OCI-LY1 (cell line): ENCODE measurements at regions not wholly inside any gene's neighbourhood (a gene's known extent, or its start where the extent isn't known, plus 50 kb on each side); places are given as distances from the start of the nearest gene placed in this dataset.

ENCODE experiments used
- EZH2 ChIP-seq: fragments of 200-600 bp; sonication (generic), shearing (Covaris generic); IDR thresholded peaks from 2 replicates; pipeline ENCODE4 v1.8.0; 2017; ENCODE audit warnings: borderline replicate concordance, mixed run types, mild to moderate bottlenecking, antibody characterized with exemption, low read length, moderate library complexity, mixed read lengths
- TF ChIP-seq, protein P1 (sequence below): fragments of 200-600 bp; sonication (generic), shearing (Covaris generic); IDR thresholded peaks from 2 replicates; pipeline ENCODE4 v1.5.1; 2017; ENCODE audit warnings: mild to moderate bottlenecking, antibody characterized with exemption, low read length, moderate library complexity, mixed read lengths

DNA sequence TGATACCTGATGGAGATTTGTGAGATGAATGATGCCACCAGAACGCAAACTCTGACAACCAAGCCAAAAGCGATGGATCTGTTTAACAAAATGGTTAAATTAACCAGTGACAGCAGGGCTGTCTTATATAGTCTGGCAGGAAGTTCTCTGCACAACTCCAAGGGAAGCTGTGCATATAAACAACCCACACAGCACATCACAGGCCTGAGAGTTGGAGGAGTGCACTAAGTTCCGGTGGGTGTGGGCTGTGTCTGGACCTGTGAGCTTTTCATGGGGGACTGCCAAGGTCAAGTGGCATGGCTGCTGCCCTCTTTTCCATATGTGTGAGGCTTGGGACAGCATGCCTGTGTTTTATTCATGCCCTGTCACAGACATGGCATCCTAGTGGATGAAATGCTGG is 414.6 kb upstream of the TRIB2 start:
- TF ChIP-seq, protein P1, sequence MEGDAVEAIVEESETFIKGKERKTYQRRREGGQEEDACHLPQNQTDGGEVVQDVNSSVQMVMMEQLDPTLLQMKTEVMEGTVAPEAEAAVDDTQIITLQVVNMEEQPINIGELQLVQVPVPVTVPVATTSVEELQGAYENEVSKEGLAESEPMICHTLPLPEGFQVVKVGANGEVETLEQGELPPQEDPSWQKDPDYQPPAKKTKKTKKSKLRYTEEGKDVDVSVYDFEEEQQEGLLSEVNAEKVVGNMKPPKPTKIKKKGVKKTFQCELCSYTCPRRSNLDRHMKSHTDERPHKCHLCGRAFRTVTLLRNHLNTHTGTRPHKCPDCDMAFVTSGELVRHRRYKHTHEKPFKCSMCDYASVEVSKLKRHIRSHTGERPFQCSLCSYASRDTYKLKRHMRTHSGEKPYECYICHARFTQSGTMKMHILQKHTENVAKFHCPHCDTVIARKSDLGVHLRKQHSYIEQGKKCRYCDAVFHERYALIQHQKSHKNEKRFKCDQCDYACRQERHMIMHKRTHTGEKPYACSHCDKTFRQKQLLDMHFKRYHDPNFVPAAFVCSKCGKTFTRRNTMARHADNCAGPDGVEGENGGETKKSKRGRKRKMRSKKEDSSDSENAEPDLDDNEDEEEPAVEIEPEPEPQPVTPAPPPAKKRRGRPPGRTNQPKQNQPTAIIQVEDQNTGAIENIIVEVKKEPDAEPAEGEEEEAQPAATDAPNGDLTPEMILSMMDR, result no peak
- TF ChIP-seq EZH2, result no peak
